ENCODE measurements at regions not wholly inside any gene's neighbourhood (a gene's known extent, or its start where the extent isn't known, plus 50 kb on each side); places are given as distances from the start of the nearest gene placed in this dataset.

DNA sequence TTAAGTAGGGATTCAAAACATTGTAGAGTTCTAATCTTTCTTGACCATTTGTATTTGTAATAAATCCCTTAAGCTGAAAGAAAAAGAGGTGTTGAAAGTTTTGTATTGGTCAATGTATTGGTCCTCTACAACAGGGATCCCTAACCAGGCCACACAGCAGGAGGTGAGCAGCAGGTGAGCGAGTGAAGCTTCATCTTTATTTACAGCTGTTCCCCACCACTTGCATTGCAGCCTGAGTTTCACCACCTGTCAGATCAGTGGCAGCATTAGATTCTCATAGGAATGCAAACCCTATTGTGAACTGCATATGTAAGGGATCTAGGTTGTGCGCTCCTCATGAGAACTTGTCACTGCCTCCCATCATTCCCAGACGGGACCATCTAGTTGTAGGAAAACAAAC is 715.7 kb upstream of the NXPH2 start:
- TF ChIP-seq, protein P1, sequence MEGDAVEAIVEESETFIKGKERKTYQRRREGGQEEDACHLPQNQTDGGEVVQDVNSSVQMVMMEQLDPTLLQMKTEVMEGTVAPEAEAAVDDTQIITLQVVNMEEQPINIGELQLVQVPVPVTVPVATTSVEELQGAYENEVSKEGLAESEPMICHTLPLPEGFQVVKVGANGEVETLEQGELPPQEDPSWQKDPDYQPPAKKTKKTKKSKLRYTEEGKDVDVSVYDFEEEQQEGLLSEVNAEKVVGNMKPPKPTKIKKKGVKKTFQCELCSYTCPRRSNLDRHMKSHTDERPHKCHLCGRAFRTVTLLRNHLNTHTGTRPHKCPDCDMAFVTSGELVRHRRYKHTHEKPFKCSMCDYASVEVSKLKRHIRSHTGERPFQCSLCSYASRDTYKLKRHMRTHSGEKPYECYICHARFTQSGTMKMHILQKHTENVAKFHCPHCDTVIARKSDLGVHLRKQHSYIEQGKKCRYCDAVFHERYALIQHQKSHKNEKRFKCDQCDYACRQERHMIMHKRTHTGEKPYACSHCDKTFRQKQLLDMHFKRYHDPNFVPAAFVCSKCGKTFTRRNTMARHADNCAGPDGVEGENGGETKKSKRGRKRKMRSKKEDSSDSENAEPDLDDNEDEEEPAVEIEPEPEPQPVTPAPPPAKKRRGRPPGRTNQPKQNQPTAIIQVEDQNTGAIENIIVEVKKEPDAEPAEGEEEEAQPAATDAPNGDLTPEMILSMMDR (IDR thresholded peaks at IDR 0.05; ENCODE audit: low read depth, low read length): no peak
- TF ChIP-seq POLR2A (IDR thresholded peaks at IDR 0.05; ENCODE audit: extremely low read depth, insufficient read length) (no peak), MAX (IDR thresholded peaks at IDR 0.05; ENCODE audit: low read depth, low read length) (no peak), MYC (IDR thresholded peaks at IDR 0.05; ENCODE audit: low read depth, low read length) (no peak)

All from NB4 (cell line).